ENCODE measurements at regions not wholly inside any gene's neighbourhood (a gene's known extent, or its start where the extent isn't known, plus 50 kb on each side); places are given as distances from the start of the nearest gene placed in this dataset.

DNA sequence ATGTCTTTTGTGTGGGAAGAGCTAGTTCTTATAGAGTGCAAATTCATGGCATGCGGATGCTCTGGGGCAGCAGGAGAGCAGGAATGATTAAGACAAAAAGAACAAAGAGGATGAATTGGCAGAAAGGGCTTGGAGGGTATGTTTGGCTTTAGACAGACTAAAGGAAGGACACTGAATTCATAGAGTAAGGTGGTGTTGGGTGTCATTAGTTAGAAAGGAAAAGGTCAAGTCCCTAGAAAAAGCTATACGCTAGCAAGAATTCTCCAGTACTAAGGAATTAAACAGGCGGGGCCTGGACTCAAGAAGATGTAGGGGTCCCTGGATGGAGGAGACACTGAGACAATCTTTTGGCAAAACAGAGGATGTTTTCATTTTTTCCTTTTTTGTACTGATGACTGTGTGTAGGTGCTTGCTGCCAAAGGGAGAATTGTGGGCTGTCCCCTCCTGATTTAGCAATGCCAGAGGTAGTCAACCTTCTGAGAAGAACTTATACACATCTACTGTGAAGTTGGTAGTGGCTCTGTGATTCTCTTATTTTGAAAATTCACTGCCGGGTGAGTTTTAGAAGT is 391.0 kb downstream of the SPRY1 start:
- TF ChIP-seq CTCF (IDR thresholded peaks at IDR 0.05) (no peak), EP300 (IDR thresholded peaks at IDR 0.05) (no peak)

Data from sigmoid colon (tissue), 4 donors.